ENCODE measurements at regions not wholly inside any gene's neighbourhood (a gene's known extent, or its start where the extent isn't known, plus 50 kb on each side); places are given as distances from the start of the nearest gene placed in this dataset.

- TF ChIP-seq ATF2 (CRISPR knock-in tag; IDR thresholded peaks at IDR 0.05) (no peak), YEATS2 (CRISPR knock-in tag; IDR thresholded peaks at IDR 0.05; ENCODE audit: borderline replicate concordance) (no peak), RARA (CRISPR knock-in tag; IDR thresholded peaks at IDR 0.05) (no peak)
Measured at GRCh38 chr3:63726656-63727055, 74.2 kb downstream of the SNTN start (continued).

GRCh38 chr3:63727233-63727632 is 74.8 kb downstream of the SNTN start:
- intact Hi-C loops (cut with micrococcal nuclease; ENCODE audit: unreplicated experiment) (no loop called here), in situ Hi-C loops (cut with HindIII; ENCODE audit: extremely low pct_ligation_motif_present, low pct_unique_long_range_greater_than_20kb) (no loop called here)
- TF ChIP-seq CREM (IDR thresholded peaks at IDR 0.05) = no peak
- TF ChIP-seq CREM (CRISPR knock-in tag; IDR thresholded peaks at IDR 0.05) = no peak
- TF ChIP-seq RAD21 (CRISPR knock-in tag; IDR thresholded peaks at IDR 0.05) = no peak
- no peak for TF ChIP-seq NFE2 (CRISPR knock-in tag; IDR thresholded peaks at IDR 0.05)
- TF ChIP-seq MED1 (CRISPR knock-in tag; IDR thresholded peaks at IDR 0.05) = no peak
- TF ChIP-seq FOXA3 (CRISPR knock-in tag; IDR thresholded peaks at IDR 0.05) = no peak
- TF ChIP-seq MAX (IDR thresholded peaks at IDR 0.05) = no peak
- TF ChIP-seq ZNF710 (CRISPR knock-in tag; IDR thresholded peaks at IDR 0.05; ENCODE audit: borderline replicate concordance) = no peak
- no peak for TF ChIP-seq TEF (CRISPR knock-in tag; IDR thresholded peaks at IDR 0.05)
- TF ChIP-seq YEATS4 (CRISPR knock-in tag; IDR thresholded peaks at IDR 0.05; ENCODE audit: borderline replicate concordance) = no peak
- no peak for TF ChIP-seq TBP (CRISPR knock-in tag; IDR thresholded peaks at IDR 0.05)
- TF ChIP-seq ZNF660 (CRISPR knock-in tag; IDR thresholded peaks at IDR 0.05; ENCODE audit: borderline replicate concordance, low read depth) = no peak
- no peak for TF ChIP-seq ZNF563 (CRISPR knock-in tag; IDR thresholded peaks at IDR 0.05)
- no peak for TF ChIP-seq ZNF512B (CRISPR knock-in tag; IDR thresholded peaks at IDR 0.05; ENCODE audit: borderline replicate concordance)
- TF ChIP-seq MATR3 (CRISPR knock-in tag; IDR thresholded peaks at IDR 0.05) = no peak

More at GRCh38 chr3:63727233-63727632, 74.8 kb downstream of the SNTN start:
- ATAC-seq (no peak), DNase-seq (ENCODE audit: low spot score) (no peak), FAIRE-seq (no peak)
- no peak overlapping the region for H3K4me3 ChIP-seq (replicated peaks in 1 of 3; ENCODE audit: insufficient read depth in 1 of 3, low read depth in 2 of 3, low read length in 3 of 3)
- H3K27me3 ChIP-seq (ENCODE audit: control insufficient read depth in 1 of 2, insufficient read depth in 2 of 2, low read length in 2 of 2) = no peaks in the 10 kb centered on the region
- POLR2A ChIA-PET = no interaction called here
- H3K4me2 ChIP-seq (ENCODE audit: low read depth, low read length) = no peak overlapping the region
- H3K27ac ChIP-seq (ENCODE audit: extremely low read length, insufficient read depth, low read length) = no peak overlapping the region
- CTCF ChIA-PET (ENCODE audit: low intra/inter-chr PET ratio, low total read pairs) = no interaction called here
- H2AFZ ChIP-seq (ENCODE audit: low read length) = no peak overlapping the region
- H3K36me3 ChIP-seq (replicated peaks in 1 of 2; ENCODE audit: control insufficient read depth in 1 of 2, insufficient read depth in 2 of 2, low read length in 2 of 2) = no peaks in the 10 kb centered on the region
- H3K79me2 ChIP-seq (ENCODE audit: insufficient read depth, low read length) = no peaks in the 10 kb centered on the region
- H3K9ac ChIP-seq (ENCODE audit: insufficient read depth, low read depth, low read length) = no peak overlapping the region
- no peaks in the 10 kb centered on the region for H4K20me1 ChIP-seq (ENCODE audit: insufficient read depth, low read length)
- H3K9me3 ChIP-seq (ENCODE audit: low read length) = no peaks in the 10 kb centered on the region
- H3K4me1 ChIP-seq (ENCODE audit: insufficient read depth, low read length) = no peaks in the 10 kb centered on the region
- no TSS peak for BruUV-seq (replicated peaks)

Measured in HepG2 (cell line).